ENCODE measurements at regions not wholly inside any gene's neighbourhood (a gene's known extent, or its start where the extent isn't known, plus 50 kb on each side); places are given as distances from the start of the nearest gene placed in this dataset.

- Histone ChIP-seq H3K79me2 (ENCODE audit: control insufficient read depth, insufficient read depth, low read length, unreplicated experiment) (no peaks in the 10 kb centered on the region), H3K4me1 (ENCODE audit: control insufficient read depth, insufficient read depth, low read length, unreplicated experiment) (no peaks in the 10 kb centered on the region), H3K36me3 (ENCODE audit: insufficient read depth, low read length) (no peaks in the 10 kb centered on the region), H2AFZ (ENCODE audit: low read length, unreplicated experiment) (no peak overlapping the region), H3K27ac (ENCODE audit: low read depth, low read length) (no peak overlapping the region), H3K4me3 (ENCODE audit: low read depth, low read length) (no peak overlapping the region), H3K27me3 (ENCODE audit: insufficient read depth, low read length) (no peaks in the 10 kb centered on the region)
These were observed 299.9 kb upstream of the MYOCD start for GRCh38 chr17:12365805-12366204.

- Histone ChIP-seq H2AFZ (ENCODE audit: low read length, unreplicated experiment) (no peak overlapping the region), H3K36me3 (ENCODE audit: insufficient read depth, low read length) (no peaks in the 10 kb centered on the region), H3K27ac (ENCODE audit: low read depth, low read length) (no peak overlapping the region), H3K79me2 (ENCODE audit: control insufficient read depth, insufficient read depth, low read length, unreplicated experiment) (no peaks in the 10 kb centered on the region), H3K27me3 (ENCODE audit: insufficient read depth, low read length) (no peaks in the 10 kb centered on the region), H3K4me1 (ENCODE audit: control insufficient read depth, insufficient read depth, low read length, unreplicated experiment) (no peaks in the 10 kb centered on the region), H3K4me3 (ENCODE audit: low read depth, low read length) (no peak overlapping the region)
These were observed 296.6 kb upstream of the MYOCD start for GRCh38 chr17:12369065-12369464.

- H3K4me1 ChIP-seq (ENCODE audit: control insufficient read depth, insufficient read depth, low read length, unreplicated experiment) = no peaks in the 10 kb centered on the region
- H3K4me3 ChIP-seq (ENCODE audit: low read depth, low read length) = no peak overlapping the region
- H3K27ac ChIP-seq (ENCODE audit: low read depth, low read length) = no peak overlapping the region
These were observed 289.4 kb upstream of the MYOCD start for GRCh38 chr17:12376276-12376675.

GRCh38 chr17:12386225-12386624 lies 279.5 kb upstream of the MYOCD start:
- Histone ChIP-seq H3K79me2 (ENCODE audit: control insufficient read depth, insufficient read depth, low read length, unreplicated experiment) (no peaks in the 10 kb centered on the region), H2AFZ (ENCODE audit: low read length, unreplicated experiment) (no peak overlapping the region), H3K27me3 (ENCODE audit: insufficient read depth, low read length) (no peaks in the 10 kb centered on the region), H3K4me3 (ENCODE audit: low read depth, low read length) (no peak overlapping the region), H3K36me3 (ENCODE audit: insufficient read depth, low read length) (no peaks in the 10 kb centered on the region), H3K27ac (ENCODE audit: low read depth, low read length) (no peak overlapping the region), H3K4me1 (ENCODE audit: control insufficient read depth, insufficient read depth, low read length, unreplicated experiment) (no peaks in the 10 kb centered on the region)

More at GRCh38 chr17:12376276-12376675, 289.4 kb upstream of the MYOCD start:
- Histone ChIP-seq H3K79me2 (ENCODE audit: control insufficient read depth, insufficient read depth, low read length, unreplicated experiment) (no peaks in the 10 kb centered on the region), H3K27me3 (ENCODE audit: insufficient read depth, low read length) (no peaks in the 10 kb centered on the region), H2AFZ (ENCODE audit: low read length, unreplicated experiment) (no peak overlapping the region), H3K36me3 (ENCODE audit: insufficient read depth, low read length) (no peaks in the 10 kb centered on the region)

GRCh38 chr17:12388226-12388625 lies 277.5 kb upstream of the MYOCD start:
- H3K27me3 ChIP-seq (ENCODE audit: insufficient read depth, low read length) = no peaks in the 10 kb centered on the region
- H3K27ac ChIP-seq (ENCODE audit: low read depth, low read length) = no peak overlapping the region
- H3K36me3 ChIP-seq (ENCODE audit: insufficient read depth, low read length) = no peaks in the 10 kb centered on the region
- no peak overlapping the region for H3K4me3 ChIP-seq (ENCODE audit: low read depth, low read length)
- no peak overlapping the region for H2AFZ ChIP-seq (ENCODE audit: low read length, unreplicated experiment)
- no peaks in the 10 kb centered on the region for H3K4me1 ChIP-seq (ENCODE audit: control insufficient read depth, insufficient read depth, low read length, unreplicated experiment)
- no peaks in the 10 kb centered on the region for H3K79me2 ChIP-seq (ENCODE audit: control insufficient read depth, insufficient read depth, low read length, unreplicated experiment)

GRCh38 chr17:12389421-12389820 lies 276.3 kb upstream of the MYOCD start:
- H2AFZ ChIP-seq (ENCODE audit: low read length, unreplicated experiment) = no peak overlapping the region
- H3K79me2 ChIP-seq (ENCODE audit: control insufficient read depth, insufficient read depth, low read length, unreplicated experiment) = no peaks in the 10 kb centered on the region
- H3K27ac ChIP-seq (ENCODE audit: low read depth, low read length) = no peak overlapping the region
- H3K4me3 ChIP-seq (ENCODE audit: low read depth, low read length) = no peak overlapping the region
- H3K4me1 ChIP-seq (ENCODE audit: control insufficient read depth, insufficient read depth, low read length, unreplicated experiment) = no peaks in the 10 kb centered on the region
- H3K27me3 ChIP-seq (ENCODE audit: insufficient read depth, low read length) = no peaks in the 10 kb centered on the region
- no peaks in the 10 kb centered on the region for H3K36me3 ChIP-seq (ENCODE audit: insufficient read depth, low read length)

- no peak overlapping the region for H2AFZ ChIP-seq (ENCODE audit: low read length, unreplicated experiment)
- H3K36me3 ChIP-seq (ENCODE audit: insufficient read depth, low read length) = no peaks in the 10 kb centered on the region
- H3K27me3 ChIP-seq (ENCODE audit: insufficient read depth, low read length) = no peaks in the 10 kb centered on the region
- no peaks in the 10 kb centered on the region for H3K79me2 ChIP-seq (ENCODE audit: control insufficient read depth, insufficient read depth, low read length, unreplicated experiment)
- H3K27ac ChIP-seq (ENCODE audit: low read depth, low read length) = no peak overlapping the region
- H3K4me1 ChIP-seq (ENCODE audit: control insufficient read depth, insufficient read depth, low read length, unreplicated experiment) = no peaks in the 10 kb centered on the region
- H3K4me3 ChIP-seq (ENCODE audit: low read depth, low read length) = no peak overlapping the region
These were observed 275.1 kb upstream of the MYOCD start for GRCh38 chr17:12390631-12391030.

- Histone ChIP-seq H3K36me3 (ENCODE audit: insufficient read depth, low read length) (no peaks in the 10 kb centered on the region), H2AFZ (ENCODE audit: low read length, unreplicated experiment) (no peak overlapping the region), H3K79me2 (ENCODE audit: control insufficient read depth, insufficient read depth, low read length, unreplicated experiment) (no peaks in the 10 kb centered on the region), H3K4me3 (ENCODE audit: low read depth, low read length) (no peak overlapping the region), H3K4me1 (ENCODE audit: control insufficient read depth, insufficient read depth, low read length, unreplicated experiment) (no peaks in the 10 kb centered on the region), H3K27ac (ENCODE audit: low read depth, low read length) (no peak overlapping the region), H3K27me3 (ENCODE audit: insufficient read depth, low read length) (no peaks in the 10 kb centered on the region)
These were observed 274.2 kb upstream of the MYOCD start for GRCh38 chr17:12391468-12391867.

GRCh38 chr17:12395733-12396354 lies 269.8 kb upstream of the MYOCD start:
- no peak overlapping the region for H3K27ac ChIP-seq (ENCODE audit: low read depth, low read length)
- H2AFZ ChIP-seq (ENCODE audit: low read length, unreplicated experiment) = no peak overlapping the region
- no peaks in the 10 kb centered on the region for H3K79me2 ChIP-seq (ENCODE audit: control insufficient read depth, insufficient read depth, low read length, unreplicated experiment)
- no peak overlapping the region for H3K4me3 ChIP-seq (ENCODE audit: low read depth, low read length)
- H3K4me1 ChIP-seq (ENCODE audit: control insufficient read depth, insufficient read depth, low read length, unreplicated experiment) = no peaks in the 10 kb centered on the region
- no peaks in the 10 kb centered on the region for H3K36me3 ChIP-seq (ENCODE audit: insufficient read depth, low read length)
- H3K27me3 ChIP-seq (ENCODE audit: insufficient read depth, low read length) = no peaks in the 10 kb centered on the region

- Histone ChIP-seq H3K4me3 (ENCODE audit: low read depth, low read length) (no peak overlapping the region), H3K27ac (ENCODE audit: low read depth, low read length) (no peak overlapping the region), H2AFZ (ENCODE audit: low read length, unreplicated experiment) (no peak overlapping the region), H3K79me2 (ENCODE audit: control insufficient read depth, insufficient read depth, low read length, unreplicated experiment) (no peaks in the 10 kb centered on the region), H3K36me3 (ENCODE audit: insufficient read depth, low read length) (no peaks in the 10 kb centered on the region), H3K27me3 (ENCODE audit: insufficient read depth, low read length) (no peaks in the 10 kb centered on the region), H3K4me1 (ENCODE audit: control insufficient read depth, insufficient read depth, low read length, unreplicated experiment) (peaks cover 3% of the 10 kb centered on the region)
These were observed 267.1 kb upstream of the MYOCD start for GRCh38 chr17:12398441-12399051.

- Histone ChIP-seq H3K4me1 (ENCODE audit: control insufficient read depth, insufficient read depth, low read length, unreplicated experiment) (peaks cover 9% of the 10 kb centered on the region), H3K27ac (ENCODE audit: low read depth, low read length) (no peak overlapping the region), H2AFZ (ENCODE audit: low read length, unreplicated experiment) (no peak overlapping the region), H3K4me3 (ENCODE audit: low read depth, low read length) (no peak overlapping the region), H3K27me3 (ENCODE audit: insufficient read depth, low read length) (no peaks in the 10 kb centered on the region), H3K79me2 (ENCODE audit: control insufficient read depth, insufficient read depth, low read length, unreplicated experiment) (no peaks in the 10 kb centered on the region), H3K36me3 (ENCODE audit: insufficient read depth, low read length) (no peaks in the 10 kb centered on the region)
These were observed 262.6 kb upstream of the MYOCD start for GRCh38 chr17:12402963-12403622.

Data from ACC112 (cell line).